ENCODE measurements at regions not wholly inside any gene's neighbourhood (a gene's known extent, or its start where the extent isn't known, plus 50 kb on each side); places are given as distances from the start of the nearest gene placed in this dataset.

DNA sequence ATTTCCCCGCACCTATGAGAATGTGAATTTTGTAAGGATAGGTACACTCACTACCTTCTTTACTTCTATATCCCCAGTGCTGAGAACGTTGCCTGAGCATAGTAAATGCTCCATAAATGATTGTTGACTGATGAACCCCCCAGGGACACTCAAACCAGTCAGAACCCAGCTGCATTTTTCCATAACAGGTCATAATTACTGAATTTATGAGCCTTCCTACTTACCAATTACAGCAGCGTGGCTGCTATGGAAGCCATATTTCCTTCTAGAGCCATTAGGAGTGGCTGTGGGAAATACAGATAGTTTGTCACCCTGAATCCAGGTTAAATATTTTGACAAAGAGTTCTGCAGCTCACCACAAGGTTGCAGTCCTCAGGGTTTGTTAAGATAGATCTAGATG is 135.0 kb downstream of the TAF11L14 start:
- CTCF ChIA-PET: no interaction called here
- Mint-ChIP-seq H3K9me3 (ENCODE audit: insufficient read depth) (no peaks in the 10 kb centered on the region), H3K27me3 (ENCODE audit: low read depth) (no peaks in the 10 kb centered on the region), H3K27ac (no peak overlapping the region), H3K4me1 (ENCODE audit: low read depth) (no peaks in the 10 kb centered on the region), H3K36me3 (ENCODE audit: low read depth) (no peaks in the 10 kb centered on the region), H3K4me3 (no peak overlapping the region)
- POLR2A ChIA-PET: no interaction called here
- DNase-seq (no peak), ATAC-seq (no peak)

DNA sequence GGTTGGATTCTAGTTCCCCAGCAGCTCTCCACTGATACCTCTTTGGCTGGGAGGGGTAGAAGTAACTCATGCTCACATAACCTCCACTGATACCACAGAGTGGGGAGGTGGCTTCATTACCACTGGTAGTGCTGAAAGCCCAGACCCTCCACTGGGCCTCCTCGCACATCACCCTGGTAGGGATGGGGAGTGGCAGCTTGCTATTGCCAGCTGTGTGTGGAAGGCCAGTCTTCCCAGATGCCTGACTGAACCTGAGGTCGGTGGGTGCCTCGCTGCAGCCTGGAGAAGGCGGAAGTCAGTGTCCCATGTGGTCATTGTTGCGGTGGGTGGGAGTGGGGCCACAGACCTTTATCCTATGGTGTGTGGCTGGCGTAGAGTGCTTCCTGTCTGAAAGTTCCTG is 138.0 kb downstream of the TAF11L14 start:
- H3K9me3 Mint-ChIP-seq (ENCODE audit: insufficient read depth): peaks cover 3% of the 10 kb centered on the region
- H3K27ac Mint-ChIP-seq: no peak overlapping the region
- ATAC-seq: no peak
- no peak overlapping the region for H3K4me3 Mint-ChIP-seq
- H3K27me3 Mint-ChIP-seq (ENCODE audit: low read depth): no peaks in the 10 kb centered on the region
- POLR2A ChIA-PET: no interaction called here
- H3K4me1 Mint-ChIP-seq (ENCODE audit: low read depth): no peaks in the 10 kb centered on the region
- no peak for DNase-seq
- CTCF ChIA-PET: no interaction called here
- H3K36me3 Mint-ChIP-seq (ENCODE audit: low read depth): no peaks in the 10 kb centered on the region

DNA sequence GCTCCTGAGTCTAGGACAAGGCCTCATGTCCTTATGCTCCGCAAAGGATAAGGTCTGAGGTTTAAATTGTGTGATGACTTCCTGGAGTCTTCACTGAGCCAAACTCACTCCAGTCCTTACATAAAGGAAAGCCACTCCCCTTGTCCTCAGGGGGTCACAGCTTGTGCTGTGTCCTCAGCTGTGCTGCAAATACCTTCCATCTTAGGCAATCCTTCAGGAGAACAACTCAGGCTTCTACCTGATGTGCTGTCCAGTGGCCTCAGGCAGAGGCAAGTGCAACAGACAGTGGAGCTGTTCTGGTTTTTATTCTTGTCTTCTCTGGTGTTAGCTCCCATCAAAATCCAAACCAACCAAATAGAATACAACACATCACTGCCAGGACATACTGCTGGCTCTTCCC is 151.5 kb downstream of the TAF11L14 start:
- POLR2A ChIA-PET: no interaction called here
- ATAC-seq (no peak), DNase-seq (no peak)
- Mint-ChIP-seq H3K4me3 (no peak overlapping the region), H3K27ac (no peak overlapping the region), H3K27me3 (ENCODE audit: low read depth) (no peaks in the 10 kb centered on the region), H3K9me3 (ENCODE audit: insufficient read depth) (peaks cover 16% of the 10 kb centered on the region), H3K4me1 (ENCODE audit: low read depth) (no peaks in the 10 kb centered on the region), H3K36me3 (ENCODE audit: low read depth) (no peaks in the 10 kb centered on the region)
- CTCF ChIA-PET: no interaction called here

DNA sequence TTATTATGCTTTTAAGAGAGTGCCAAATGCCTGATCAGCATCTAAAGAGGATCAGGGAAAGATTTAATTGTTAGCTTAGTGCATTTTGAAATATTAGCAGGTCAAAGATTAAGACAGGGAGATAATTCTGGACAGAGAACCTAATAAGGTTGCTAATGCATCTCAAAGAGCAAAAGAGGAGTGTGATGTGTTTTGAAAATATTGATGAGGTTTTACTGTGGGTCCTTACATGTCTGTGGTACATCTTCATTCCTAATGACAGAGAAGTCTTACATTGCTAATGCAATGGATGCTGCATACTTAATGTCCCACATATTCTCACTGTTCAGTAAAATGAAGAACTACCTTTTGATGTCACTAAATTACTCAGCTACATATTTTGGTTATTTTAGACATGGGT is 154.1 kb downstream of the TAF11L14 start:
- no peak for ATAC-seq
- no peak overlapping the region for H3K27ac Mint-ChIP-seq
- H3K27me3 Mint-ChIP-seq (ENCODE audit: low read depth): no peaks in the 10 kb centered on the region
- CTCF ChIA-PET: no interaction called here
- DNase-seq: no peak
- H3K4me1 Mint-ChIP-seq (ENCODE audit: low read depth): no peaks in the 10 kb centered on the region
- H3K36me3 Mint-ChIP-seq (ENCODE audit: low read depth): no peaks in the 10 kb centered on the region
- peaks cover 16% of the 10 kb centered on the region for H3K9me3 Mint-ChIP-seq (ENCODE audit: insufficient read depth)
- POLR2A ChIA-PET: no interaction called here
- no peak overlapping the region for H3K4me3 Mint-ChIP-seq

DNA sequence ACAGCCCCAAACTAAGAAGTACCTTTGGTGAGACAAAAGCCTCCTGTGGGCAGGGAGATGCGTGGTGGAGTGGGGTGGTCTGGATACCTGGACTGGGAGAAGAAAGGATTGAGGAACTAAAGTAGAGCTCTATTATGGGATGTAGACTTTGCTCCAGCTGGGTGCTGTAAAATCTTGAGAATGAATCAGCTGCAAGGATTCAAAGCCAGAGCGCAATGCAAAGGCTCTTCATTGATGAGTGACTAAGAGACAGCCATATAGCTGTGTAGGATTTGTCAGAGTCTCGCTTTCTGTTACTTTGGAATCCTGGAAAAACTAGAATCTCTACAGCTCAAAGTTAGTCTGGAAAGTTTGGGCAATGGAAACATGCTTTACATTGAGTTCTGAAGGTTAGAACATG is 159.9 kb downstream of the TAF11L14 start:
- DNase-seq (no peak), ATAC-seq (no peak)
- H3K9me3 Mint-ChIP-seq (ENCODE audit: insufficient read depth): peaks cover 11% of the 10 kb centered on the region
- no peaks in the 10 kb centered on the region for H3K36me3 Mint-ChIP-seq (ENCODE audit: low read depth)
- POLR2A ChIA-PET: no interaction called here
- H3K27ac Mint-ChIP-seq: no peak overlapping the region
- no peaks in the 10 kb centered on the region for H3K4me1 Mint-ChIP-seq (ENCODE audit: low read depth)
- CTCF ChIA-PET: no interaction called here
- H3K4me3 Mint-ChIP-seq: no peak overlapping the region
- H3K27me3 Mint-ChIP-seq (ENCODE audit: low read depth): no peaks in the 10 kb centered on the region

DNA sequence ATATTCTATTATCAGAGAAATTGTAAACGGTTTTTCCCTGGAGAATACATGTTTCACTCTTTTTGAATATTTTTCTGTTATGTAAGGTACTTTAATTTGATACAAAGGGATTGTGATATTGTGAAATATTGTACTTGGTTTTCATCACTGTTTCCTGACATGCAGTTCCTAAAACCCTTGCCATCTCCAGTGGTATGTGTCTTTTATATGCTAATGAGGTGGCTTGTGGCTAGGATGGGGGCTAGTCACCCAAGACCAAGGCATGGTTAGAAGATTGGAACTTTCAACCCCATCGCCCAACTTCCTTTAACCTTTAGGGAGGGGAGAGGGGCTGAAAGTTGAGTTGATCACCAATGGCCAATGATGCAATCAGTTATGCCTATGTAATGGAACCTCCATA is 160.6 kb downstream of the TAF11L14 start:
- ATAC-seq (no peak), DNase-seq (no peak)
- Mint-ChIP-seq H3K27me3 (ENCODE audit: low read depth) (no peaks in the 10 kb centered on the region), H3K4me3 (no peak overlapping the region), H3K27ac (no peak overlapping the region), H3K4me1 (ENCODE audit: low read depth) (no peaks in the 10 kb centered on the region), H3K36me3 (ENCODE audit: low read depth) (no peaks in the 10 kb centered on the region), H3K9me3 (ENCODE audit: insufficient read depth) (peaks cover 11% of the 10 kb centered on the region)
- CTCF ChIA-PET: no interaction called here
- POLR2A ChIA-PET: no interaction called here

DNA sequence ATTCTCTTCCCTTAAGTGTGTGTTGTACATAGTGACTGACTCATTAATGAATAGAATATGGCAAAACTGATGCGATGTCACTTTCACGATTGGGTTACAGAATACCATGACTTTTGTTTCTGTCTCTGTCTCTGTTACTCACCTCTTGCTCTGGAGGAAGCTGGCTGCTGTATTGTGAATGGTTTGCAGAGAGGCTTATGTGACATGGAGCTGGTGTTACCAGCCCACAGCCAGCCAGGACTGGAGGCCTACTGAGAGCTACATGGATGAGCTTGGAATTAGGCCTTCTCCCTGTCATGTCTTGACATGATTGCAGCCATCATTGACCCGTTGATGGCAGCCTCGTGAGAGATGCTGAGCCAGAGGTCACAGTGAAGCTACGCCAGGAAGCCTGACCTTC is 161.9 kb downstream of the TAF11L14 start:
- H3K27me3 Mint-ChIP-seq (ENCODE audit: low read depth): no peaks in the 10 kb centered on the region
- H3K36me3 Mint-ChIP-seq (ENCODE audit: low read depth): no peaks in the 10 kb centered on the region
- ChIA-PET POLR2A (no interaction called here), CTCF (no interaction called here)
- DNase-seq (no peak), ATAC-seq (no peak)
- H3K4me1 Mint-ChIP-seq (ENCODE audit: low read depth): no peaks in the 10 kb centered on the region
- peaks cover 6% of the 10 kb centered on the region for H3K9me3 Mint-ChIP-seq (ENCODE audit: insufficient read depth)
- H3K27ac Mint-ChIP-seq: no peak overlapping the region
- no peak overlapping the region for H3K4me3 Mint-ChIP-seq

DNA sequence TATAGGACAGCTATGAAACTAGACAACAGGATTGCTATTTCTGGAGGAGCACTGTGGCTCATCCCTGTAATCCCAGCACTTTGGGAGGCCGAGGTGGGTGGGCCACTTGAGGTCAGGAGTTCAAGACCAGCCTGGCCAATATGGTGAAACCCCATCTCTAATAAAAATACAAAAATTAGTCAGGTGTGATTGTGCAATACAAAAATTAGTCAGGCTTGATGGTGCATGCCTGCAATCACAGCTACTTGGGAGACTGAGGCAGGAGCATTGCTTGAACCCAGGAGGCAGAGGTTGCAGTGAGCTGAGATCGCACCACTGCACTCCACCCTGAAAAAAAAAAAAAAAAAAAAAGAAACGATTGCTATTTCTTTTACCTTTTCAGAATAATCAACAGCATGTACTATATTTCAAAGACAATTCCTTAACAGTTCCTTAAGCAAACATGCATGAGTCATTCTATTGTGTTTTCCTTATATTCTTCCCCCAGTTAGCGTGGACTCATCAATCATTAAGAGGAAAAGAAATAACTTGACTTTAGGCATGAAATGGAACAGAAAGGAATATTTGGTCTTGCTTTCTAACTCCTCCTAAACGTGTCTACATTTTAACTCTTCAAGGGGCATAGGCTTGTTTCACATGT is 162.6 kb downstream of the TAF11L14 start:
- ATAC-seq: no peak
- ChIA-PET CTCF (no interaction called here), POLR2A (no interaction called here)
- H3K9me3 Mint-ChIP-seq (ENCODE audit: insufficient read depth): peaks cover 6% of the 10 kb centered on the region
- H3K4me1 Mint-ChIP-seq (ENCODE audit: low read depth): no peaks in the 10 kb centered on the region
- no peaks in the 10 kb centered on the region for H3K27me3 Mint-ChIP-seq (ENCODE audit: low read depth)
- DNase-seq: no peak
- no peak overlapping the region for H3K27ac Mint-ChIP-seq
- no peak overlapping the region for H3K4me3 Mint-ChIP-seq
- H3K36me3 Mint-ChIP-seq (ENCODE audit: low read depth): no peaks in the 10 kb centered on the region

DNA sequence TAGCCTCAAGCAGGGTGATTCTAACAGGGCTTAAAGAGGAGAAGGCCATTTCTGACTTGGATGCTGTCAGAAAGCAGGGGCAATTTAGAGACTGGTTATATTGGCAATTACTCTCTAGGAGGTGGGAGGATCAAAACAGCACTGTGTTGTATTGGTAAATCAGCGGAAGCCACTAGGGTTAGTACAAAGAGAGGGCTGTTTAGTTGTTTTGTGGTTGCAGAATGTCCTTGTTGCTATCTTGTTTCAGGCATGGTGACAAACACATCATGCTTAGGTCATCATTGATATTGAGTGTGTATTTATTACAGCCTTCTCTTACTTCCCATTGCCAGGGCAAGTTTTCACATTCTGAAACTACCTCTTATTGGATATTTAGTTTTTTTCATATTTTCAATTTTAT is 165.3 kb downstream of the TAF11L14 start:
- ATAC-seq (no peak), DNase-seq (no peak)
- POLR2A ChIA-PET: no interaction called here
- H3K4me1 Mint-ChIP-seq (ENCODE audit: low read depth): no peaks in the 10 kb centered on the region
- peaks cover 6% of the 10 kb centered on the region for H3K9me3 Mint-ChIP-seq (ENCODE audit: insufficient read depth)
- H3K36me3 Mint-ChIP-seq (ENCODE audit: low read depth): no peaks in the 10 kb centered on the region
- H3K27ac Mint-ChIP-seq: no peak overlapping the region
- CTCF ChIA-PET: no interaction called here
- H3K4me3 Mint-ChIP-seq: no peak overlapping the region
- no peaks in the 10 kb centered on the region for H3K27me3 Mint-ChIP-seq (ENCODE audit: low read depth)

DNA sequence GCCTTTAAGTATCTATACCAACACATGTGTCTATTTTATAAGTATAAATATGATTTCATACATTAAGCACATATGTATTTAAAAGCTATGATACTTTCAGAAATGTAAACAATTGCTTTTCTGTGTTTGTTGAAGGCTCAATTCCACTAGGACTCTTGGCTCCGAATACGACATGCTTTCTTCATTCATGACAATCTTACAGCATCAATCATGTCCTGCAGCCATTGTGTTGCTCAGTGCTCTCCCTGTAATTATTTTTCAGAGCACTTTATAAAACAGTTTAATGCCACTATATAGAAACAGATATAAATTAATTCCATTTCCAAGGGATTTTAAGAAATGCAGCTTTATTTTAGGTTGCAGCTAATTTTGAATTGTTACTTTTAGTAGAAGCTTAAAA is 167.3 kb downstream of the TAF11L14 start:
- Mint-ChIP-seq H3K27me3 (ENCODE audit: low read depth) (no peaks in the 10 kb centered on the region), H3K36me3 (ENCODE audit: low read depth) (no peaks in the 10 kb centered on the region), H3K9me3 (ENCODE audit: insufficient read depth) (peaks cover 9% of the 10 kb centered on the region), H3K4me3 (no peak overlapping the region), H3K4me1 (ENCODE audit: low read depth) (no peaks in the 10 kb centered on the region), H3K27ac (no peak overlapping the region)
- CTCF ChIA-PET: no interaction called here
- DNase-seq: no peak
- POLR2A ChIA-PET: no interaction called here
- no peak for ATAC-seq

DNA sequence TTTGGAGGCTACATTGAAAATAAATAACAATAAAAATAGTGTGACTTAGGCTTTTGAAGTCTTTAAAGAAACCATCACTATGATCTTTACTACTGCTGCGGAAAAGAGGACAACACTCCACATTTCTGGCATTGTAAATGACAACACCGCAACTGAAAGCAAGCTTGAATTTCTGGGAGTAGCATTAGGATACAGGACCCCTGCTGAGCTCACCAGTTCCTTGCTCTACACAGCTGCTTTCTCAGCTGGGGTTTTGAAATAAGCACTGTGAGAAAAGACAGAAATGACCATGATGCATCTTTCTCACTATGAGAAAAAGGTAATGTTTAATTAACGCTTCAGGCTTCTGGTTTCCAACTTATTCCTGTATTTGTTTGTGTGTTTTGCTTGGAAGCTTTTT is 168.0 kb downstream of the TAF11L14 start:
- Mint-ChIP-seq H3K27ac (no peak overlapping the region), H3K4me1 (ENCODE audit: low read depth) (no peaks in the 10 kb centered on the region), H3K36me3 (ENCODE audit: low read depth) (no peaks in the 10 kb centered on the region), H3K4me3 (no peak overlapping the region), H3K9me3 (ENCODE audit: insufficient read depth) (peaks cover 7% of the 10 kb centered on the region), H3K27me3 (ENCODE audit: low read depth) (no peaks in the 10 kb centered on the region)
- ChIA-PET POLR2A (no interaction called here), CTCF (no interaction called here)
- DNase-seq (no peak), ATAC-seq (no peak)

DNA sequence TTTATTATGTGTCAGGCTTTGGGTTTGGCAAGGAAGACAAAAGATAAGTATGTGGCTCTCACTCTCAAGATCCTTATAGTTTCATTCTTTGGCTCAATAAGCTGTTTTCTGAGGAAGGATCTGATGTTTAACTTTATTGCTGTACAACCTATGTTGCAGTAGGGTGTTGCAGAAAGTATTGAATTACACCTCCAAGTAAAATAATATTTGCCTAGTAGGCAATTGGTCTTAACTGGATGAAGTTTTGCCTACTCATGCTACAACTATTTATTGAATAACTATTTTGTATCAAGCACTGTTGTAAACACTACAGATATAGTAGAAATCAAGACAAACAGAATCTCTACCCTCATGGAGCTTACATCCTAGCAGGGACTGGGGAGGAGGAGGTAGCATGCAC is 169.7 kb downstream of the TAF11L14 start:
- DNase-seq (no peak), ATAC-seq (no peak)
- Mint-ChIP-seq H3K36me3 (ENCODE audit: low read depth) (no peaks in the 10 kb centered on the region), H3K9me3 (ENCODE audit: insufficient read depth) (peaks cover 11% of the 10 kb centered on the region), H3K27me3 (ENCODE audit: low read depth) (no peaks in the 10 kb centered on the region), H3K4me3 (no peak overlapping the region), H3K27ac (no peak overlapping the region), H3K4me1 (ENCODE audit: low read depth) (no peaks in the 10 kb centered on the region)
- ChIA-PET CTCF (no interaction called here), POLR2A (no interaction called here)

DNA sequence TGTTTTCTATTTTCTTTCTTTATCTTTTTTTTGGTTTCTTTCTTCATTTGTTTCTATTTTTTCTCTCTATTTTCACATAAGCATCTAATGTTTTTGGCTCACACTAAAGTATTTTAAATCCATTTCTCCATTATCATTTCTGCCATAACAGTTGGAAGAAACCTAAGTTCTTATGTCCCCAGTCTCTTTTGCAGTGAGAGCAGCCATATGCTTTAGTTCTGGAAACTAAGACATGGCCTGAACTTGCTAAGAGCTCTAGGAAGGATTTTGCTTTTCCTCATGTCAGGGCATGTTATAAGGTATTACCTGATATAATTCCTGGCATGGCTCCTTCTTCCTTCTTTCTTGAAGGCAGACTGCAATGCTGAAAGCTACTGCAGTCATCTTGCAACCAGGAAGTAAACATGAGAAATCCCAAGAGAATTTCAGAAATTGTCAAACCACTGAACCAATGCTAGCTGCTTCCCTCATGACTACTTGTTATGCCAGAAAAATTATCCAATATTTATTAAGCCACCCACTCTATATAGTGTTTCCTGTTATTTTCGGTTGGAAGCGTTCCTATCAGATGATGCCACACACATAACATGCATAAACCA is 171.1 kb downstream of the TAF11L14 start:
- Mint-ChIP-seq H3K27me3 (ENCODE audit: low read depth) (no peaks in the 10 kb centered on the region), H3K9me3 (ENCODE audit: insufficient read depth) (peaks cover 11% of the 10 kb centered on the region), H3K4me3 (no peak overlapping the region), H3K4me1 (ENCODE audit: low read depth) (no peaks in the 10 kb centered on the region), H3K36me3 (ENCODE audit: low read depth) (no peaks in the 10 kb centered on the region), H3K27ac (no peak overlapping the region)
- ATAC-seq: no peak
- ChIA-PET POLR2A (no interaction called here), CTCF (no interaction called here)
- DNase-seq: no peak

Data from activated CD8-positive, alpha-beta T cell treated with anti-CD3 and anti-CD28 coated beads, Interleukin-2, amount 10 ng/mL, durations not matched to agents 7 days and 5 days (primary cell).